Ammon's horn (tissue), 1 donor: ENCODE measurements at regions not wholly inside any gene's neighbourhood (a gene's known extent, or its start where the extent isn't known, plus 50 kb on each side); places are given as distances from the start of the nearest gene placed in this dataset.

Experiments used
- DNase-seq: peaks from one replicate; pipeline ENCODE4 v3.0.0-alpha.2; 2016; ENCODE audit warnings: low spot score

DNA sequence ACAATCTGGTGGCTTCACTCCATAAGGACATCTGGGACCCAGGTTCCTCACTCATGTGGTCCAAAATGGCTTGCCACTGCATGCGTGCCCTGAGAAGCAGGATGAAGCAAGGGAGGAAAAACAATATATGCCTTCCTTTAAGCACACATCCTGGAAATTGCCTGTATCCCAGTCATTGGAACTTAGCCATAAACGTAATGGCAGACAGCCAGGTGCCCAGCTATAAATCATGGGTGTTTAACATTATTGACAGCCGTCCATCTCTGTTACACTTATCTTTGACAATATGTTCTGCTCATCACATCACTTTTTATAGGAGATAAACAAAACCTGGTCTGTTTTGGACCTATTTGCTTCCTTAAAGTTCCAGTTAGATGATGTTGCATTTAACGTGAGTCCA is 181.0 kb downstream of the AASDH start:
- no peak for DNase-seq

DNA sequence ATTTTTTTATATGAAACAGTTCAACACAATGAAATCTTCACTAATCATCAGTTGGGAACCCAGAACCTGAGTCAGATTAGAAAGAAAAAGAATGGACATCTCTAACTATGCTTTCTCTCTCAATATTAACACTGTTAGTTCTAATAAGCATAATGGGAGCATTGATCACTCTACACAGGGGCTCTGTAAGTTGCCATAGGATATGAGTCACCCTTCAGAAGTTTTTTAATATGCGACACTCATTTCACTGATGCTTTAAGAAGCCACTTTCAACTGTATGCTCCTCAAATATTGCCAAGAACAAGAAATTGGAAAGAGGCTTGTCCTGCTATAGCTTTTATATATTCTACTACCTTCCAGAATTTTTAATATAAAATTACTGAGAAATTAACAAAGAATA is 187.0 kb downstream of the AASDH start:
- DNase-seq = no peak

DNA sequence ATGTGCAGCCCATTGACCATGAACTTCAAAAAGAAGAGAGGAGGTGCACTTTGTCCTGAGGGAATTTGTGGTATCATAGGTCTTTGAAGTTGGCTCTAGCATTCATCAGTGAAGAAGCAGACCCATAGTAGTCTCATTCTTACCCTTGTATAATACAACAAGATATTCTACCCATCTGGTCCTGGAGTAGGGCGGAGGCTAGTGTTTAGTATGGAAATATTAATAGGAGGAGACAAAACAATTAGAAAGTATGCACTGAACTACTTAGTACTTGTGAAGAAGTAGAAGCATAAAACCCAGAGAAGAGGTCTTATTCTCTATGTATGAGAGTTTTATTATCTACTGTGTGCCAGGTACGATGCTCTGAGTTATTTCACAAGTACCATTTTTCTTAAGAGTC is 189.0 kb downstream of the AASDH start:
- DNase-seq = no peak

DNA sequence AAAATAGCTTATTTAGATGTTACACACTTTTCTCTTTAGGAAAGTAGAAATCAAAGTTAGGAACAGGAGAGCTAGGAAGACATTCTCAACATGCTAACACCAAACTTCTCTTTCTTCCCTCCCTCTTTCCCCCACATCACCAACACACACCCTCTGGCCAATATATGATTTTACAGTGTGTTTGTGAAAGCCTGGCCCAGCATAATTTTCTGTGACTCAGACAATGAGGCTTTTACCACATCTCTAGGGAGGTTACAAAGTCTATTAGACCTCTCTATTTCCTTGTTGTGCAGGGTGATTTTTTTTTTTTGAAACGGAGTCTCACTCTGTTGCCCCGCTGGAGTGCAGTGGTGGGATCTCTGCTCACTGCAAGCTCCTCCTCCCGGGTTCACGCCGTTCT is 189.9 kb downstream of the AASDH start:
- no peak for DNase-seq

DNA sequence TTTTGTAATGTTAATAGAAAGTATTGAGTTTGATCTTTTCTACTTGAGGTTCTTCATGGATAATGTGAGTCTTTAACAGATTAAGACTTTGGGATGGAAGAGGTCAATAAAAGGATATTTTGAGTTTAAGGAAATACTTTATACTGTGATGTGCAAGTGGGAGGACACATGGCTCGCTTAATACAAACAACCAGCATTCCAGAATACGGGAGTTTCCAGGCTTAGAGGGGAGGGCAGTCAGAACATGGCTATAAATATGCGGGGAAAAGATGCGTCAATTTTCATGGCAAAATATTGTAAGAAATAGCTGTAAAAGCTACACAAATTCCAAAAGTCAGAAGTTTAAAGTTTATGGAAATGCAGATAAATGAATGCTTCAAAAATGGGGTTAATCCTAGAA is 192.3 kb downstream of the AASDH start:
- DNase-seq = no peak

DNA sequence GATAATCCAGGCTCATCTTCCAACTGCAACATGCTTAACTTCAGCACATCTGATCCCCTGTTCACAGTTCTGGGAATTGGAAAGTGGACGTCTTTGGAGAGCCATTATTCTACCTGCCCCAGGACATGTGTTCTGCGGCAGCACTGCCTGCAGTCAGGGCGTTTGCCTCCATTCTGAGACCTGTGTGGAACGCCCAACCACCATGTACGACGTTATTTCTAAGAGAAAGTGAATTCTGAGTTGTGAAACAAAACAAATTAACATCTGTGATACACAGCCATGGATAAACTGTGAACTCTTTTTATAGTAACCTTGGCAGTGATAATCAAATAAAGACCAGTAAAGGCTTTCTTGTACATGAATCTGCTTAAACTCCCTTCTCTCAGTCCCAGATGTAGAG is 195.8 kb downstream of the AASDH start:
- DNase-seq = no peak

DNA sequence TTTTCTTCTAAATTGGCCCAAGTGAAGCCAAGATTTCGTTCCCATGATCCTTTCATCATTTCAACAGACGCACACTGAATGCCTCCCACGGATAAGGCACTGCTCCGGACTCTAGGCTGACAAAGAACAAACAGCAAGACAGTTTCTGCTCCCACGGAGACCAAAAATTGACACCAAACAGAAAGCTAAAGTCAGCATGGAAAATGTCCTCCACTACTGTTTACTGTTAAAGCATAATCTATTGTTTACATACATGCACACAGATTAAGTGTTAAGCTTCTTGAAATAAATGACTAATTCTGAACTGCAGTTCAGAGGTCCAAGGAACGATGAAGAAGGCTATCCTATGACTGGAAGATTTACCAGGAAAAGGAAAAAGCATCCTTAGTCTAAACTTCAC is 199.6 kb downstream of the AASDH start:
- no peak for DNase-seq

DNA sequence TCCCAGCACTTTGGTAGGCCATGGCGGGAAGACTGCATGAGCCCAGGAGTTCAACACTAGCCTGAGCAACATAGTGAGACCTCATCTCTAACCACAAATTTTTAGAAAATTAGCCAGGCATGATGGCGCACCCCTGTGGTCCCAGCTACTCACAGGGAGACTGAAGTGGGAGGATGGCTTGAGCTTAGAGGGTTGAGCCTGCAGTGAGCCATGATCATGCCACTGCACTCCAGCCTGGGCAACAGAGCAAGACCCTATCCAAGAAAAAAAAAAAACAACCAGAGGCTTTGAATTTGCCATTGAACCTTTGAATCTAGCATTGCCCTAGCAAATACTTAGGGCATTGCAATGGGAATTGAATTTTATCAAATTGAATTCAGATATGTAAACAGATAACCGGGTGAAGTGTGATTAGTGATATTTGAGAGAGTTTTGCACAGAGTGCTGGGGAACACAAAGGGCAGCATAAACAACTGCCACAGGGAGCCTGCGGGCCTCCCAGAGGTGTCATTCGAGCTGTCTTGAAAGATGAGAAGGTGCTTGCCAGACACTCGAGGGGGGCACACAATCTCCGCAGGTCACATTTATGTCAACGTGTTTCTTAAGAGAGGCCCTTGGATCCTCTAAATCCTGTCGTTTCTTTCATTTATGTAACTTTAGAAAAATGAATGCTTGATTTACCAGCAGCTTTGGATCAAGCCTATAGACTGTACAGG is 200.3 kb downstream of the AASDH start:
- no peak for DNase-seq

DNA sequence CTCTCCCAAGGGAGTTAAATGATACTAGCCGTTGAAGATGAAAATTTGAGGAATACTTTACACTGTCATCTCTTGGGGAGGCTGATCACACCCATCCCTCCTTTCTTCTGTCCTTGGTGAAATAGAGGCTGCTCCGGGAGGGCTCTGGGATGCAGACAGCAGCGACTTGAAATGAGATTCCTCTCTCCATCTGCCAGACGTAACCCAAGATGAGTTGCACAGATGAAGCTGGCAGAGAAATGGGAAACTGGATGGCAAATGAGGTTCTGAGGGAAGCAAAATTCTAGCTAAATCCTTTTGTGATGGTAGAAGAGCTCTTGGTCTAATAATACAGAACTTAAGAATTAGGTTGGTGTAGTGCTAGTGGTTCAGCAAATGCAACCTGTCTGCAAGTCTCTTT is 201.4 kb downstream of the AASDH start:
- peak; percentile 13 for DNase-seq

DNA sequence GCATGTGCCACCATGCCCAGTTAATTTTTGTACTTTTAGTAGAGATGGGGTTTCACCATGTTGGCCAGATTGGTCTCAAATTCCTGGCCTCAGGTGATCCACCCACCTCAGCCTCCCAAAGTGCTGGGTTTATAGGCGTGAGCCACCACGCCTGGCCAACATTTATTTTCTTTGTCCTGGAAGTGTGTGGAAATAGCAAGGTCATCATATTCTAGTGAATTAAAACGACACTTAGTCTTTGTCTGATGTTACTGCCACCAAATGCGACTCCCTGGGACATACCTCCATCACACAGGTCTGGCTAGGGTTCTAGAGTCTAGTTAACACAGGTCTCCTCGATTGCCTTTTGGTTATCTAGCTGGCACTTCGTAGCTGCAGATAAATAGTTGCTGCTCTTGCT is 203.1 kb downstream of the AASDH start:
- no peak for DNase-seq

DNA sequence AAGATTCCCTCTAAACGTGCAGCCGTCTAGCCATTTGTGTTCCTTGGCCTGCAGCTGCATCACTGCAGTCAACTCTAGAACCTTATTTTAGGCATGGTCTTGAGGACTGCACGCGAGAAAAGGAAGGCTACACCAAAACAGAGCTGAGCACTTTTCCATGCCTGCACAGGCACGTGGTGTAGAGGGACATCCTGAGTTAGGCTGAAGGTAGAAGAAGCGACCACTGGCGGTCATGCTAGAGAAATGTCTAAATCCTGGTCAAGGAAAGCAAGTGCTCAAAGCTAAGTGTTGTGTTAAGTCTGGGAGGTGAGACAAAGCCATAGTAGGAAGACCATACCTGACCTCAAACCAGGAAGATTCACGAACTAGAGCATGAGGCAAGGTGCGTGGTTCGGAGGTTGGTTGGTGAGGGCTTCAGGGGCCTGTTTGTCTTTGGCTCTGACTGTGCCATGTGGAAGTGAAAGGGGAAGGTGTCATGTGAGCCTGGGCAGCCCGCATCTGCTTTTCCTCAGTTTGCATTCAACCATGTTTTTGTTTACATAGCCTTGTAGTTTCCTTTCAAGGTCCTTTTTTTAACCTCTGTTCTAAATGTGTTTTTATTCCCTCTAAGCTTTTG is 203.8 kb downstream of the AASDH start:
- peak; percentile 38 for DNase-seq

DNA sequence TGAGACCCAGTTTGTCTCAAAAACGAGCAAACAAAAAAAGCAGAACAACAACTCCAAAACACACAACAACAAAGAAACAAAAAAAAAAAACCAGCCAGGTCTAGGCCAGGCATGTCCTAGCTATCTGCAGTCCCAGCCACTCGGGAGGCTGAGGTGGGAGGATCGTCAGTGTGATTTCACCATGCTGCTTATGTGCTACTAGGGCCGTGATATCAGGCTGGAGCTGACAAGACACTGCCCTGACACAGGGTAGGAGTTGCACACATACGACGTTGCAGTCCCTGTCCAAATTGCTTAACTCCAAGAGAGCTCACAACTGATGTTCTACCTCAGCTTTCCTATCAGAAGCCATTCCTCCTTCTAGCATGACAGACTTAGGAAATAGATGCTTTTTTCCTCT is 204.9 kb downstream of the AASDH start:
- no peak for DNase-seq

DNA sequence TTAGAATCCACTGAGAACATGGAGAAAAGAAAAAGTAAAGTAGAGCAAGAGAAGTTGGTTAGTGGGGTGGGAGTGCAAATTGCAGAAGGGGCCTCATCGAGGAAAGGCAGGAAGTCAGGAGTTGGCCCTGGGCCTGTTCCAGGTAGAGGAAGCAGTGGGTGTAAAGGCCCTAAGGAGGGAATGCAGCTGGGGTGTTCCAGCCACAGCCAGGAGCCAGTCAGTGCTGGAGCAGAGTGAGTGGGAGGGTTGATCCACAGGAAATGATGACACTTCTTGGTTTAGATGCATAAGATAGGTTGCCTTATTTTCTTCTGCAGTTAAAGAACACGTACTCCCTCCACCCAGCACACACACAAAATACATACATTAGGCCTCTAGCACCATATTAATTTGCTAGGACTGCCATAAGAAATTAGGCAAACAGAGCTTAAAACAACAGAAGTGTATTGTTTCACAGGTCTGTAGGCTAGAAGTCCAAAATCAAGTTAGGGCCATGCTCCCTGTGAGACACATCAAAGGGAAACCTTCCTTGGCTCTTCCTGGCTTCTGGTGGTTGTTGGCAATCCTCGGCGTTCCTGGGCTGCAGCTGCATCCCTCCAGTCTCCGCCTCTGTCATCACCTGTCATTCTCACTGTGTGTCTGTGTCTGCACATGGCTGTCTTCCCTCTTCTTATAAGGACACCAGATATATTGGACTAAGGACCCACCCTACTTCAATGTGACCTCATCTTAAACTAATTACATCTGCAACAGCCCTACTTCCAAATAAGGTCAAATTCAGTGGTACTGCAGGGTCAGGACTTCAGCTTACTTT is 205.9 kb downstream of the AASDH start:
- no peak for DNase-seq

DNA sequence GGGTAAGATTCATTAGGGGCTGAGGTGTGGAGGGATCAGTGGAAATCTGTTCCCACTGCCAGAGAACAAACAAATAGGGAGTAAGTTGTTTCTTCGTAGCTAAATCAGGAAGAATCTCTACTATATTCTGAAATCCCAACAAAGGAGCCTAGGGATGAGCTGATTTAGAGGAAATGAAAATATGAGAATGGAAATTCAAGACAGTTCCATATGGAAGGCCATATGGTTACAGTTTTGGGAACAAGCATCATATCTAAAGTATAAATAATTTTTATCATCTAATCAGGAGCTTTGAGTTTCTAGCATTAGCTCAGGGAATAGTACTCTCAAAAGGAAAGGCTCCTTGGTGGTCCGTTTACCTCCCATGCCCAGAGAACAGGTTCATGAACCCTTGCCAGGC is 218.2 kb downstream of the AASDH start:
- DNase-seq = no peak

DNA sequence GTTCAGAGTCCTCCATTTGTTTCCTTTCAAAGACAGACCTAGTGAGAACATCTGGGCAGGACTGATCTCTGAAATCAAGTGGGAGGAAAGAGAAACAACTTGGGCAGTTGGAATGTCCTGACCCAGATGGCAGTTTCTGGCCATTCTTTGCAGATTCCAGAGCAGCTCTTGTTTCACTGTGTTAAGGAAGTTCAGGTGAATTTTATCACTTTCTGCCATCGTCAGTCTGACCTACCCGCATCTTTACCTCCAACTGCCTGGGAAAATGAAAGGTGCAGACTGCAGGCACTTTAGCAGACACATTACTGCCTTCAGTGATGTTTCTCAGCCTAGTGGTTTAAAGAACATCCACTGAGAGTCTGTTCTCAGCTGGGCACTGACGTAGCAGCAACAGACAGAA is 216.2 kb downstream of the CEP135 start:
- no peak for DNase-seq

DNA sequence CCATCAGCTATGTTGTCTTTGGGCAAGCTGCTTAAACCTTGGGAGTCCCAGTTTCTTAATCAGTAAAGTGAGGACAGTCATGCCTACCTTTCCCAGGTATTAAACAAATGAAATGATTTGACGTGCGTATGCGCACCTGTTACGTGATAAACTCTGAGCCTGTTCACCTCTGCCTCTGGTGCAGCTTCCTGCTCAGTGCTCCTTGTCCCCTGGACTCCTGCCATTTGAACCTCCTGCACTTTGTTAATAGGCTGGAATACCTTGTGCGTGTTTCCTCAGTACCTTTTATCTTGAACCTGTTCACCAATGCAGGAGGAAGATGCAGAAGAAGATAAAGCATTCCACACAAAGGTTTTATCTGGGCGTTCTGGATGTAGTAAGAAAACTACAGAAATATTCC is 211.9 kb downstream of the CEP135 start:
- DNase-seq = no peak

DNA sequence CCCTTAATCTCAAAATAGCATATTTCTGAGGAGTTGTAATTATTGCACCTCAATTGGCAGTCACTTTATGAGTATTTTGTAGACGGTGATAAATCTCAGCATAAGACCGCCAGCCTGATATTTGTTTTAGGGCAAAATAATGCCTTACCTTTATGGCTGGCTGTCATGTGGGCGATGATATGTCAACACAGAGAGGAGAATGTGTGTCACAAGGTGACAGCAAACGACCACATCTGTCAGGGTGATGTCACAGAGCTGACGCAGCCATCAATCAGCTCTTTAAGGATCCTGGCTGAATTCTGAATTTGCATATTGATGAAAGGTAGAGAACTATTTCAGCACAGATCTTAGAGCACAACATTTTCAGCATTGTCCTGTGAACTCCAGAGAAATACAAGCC is 209.7 kb downstream of the CEP135 start:
- DNase-seq = no peak

DNA sequence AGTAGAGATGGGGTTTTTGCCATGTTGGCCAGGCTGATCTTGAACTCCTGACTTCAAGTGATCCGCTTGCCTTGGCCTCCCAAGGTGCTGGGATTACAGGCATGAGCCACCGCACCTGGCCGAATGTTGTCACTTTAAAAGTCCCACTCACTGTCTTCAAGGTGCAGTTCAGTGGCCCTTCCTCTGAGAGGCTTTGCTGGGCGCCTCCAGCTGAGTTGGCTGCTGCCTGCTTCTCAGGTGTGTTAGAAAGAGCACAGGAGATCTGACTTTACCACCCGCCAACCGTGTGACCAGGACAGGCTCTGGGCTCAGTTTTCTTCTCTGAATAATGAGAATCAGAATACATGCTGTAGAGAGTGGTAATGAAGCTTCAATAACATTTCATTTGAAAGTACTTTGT is 207.4 kb downstream of the CEP135 start:
- DNase-seq = no peak

DNA sequence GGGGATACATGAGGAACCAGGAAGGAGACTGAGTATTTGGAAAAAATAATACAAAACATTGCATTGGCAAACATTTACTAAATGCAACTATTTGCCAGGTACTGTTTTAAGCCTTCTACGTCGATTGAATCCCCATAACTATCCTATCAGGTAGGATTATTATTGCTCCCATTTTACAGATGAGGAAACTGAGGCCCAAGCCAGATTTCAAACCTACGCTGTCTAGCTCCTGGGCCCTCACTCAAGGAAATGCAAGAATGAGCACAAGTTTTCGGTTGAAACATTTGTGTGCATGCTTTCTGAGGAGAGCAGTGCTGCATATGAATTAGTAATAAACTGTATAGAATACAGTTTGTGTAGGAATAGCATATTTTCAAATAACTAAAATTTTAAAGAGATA is 206.7 kb downstream of the CEP135 start:
- DNase-seq = no peak

DNA sequence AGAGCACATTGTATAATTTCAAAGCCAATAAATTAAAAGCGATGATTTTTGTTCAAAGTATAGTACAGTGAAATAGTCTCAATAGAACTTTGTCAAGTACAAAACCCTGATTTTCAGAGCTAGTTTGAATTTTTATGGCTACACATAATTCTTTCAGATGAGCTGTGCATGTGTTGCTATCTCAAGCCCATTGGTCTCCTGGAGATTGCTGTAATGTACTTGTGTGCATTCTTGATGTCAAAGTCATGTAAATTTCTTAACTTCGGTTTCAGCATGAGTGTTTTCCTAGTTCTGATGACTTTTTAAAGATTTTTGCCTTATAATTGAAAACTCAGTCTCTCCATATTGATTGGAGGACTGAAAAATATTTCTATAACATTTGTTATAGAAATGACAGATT is 200.8 kb downstream of the CEP135 start:
- no peak for DNase-seq

DNA sequence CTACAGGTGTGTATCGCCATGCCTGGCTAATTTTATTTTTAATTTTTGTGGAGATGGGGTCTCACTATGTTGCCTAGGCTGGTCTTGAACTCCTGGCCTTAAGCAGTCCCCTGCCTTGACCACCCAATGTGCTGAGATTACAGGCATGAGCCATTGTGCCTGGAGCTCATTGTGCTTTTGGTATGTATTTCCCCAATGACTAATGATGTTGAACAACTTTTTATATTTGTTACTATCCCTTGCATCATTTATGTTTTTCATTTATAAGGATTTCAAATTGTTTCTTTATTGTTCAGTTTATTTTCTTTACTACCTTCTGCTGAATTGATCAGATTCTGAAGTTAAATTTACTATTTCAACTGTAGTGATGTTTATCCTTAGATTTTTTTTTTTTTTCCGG is 199.7 kb downstream of the CEP135 start:
- DNase-seq = no peak

DNA sequence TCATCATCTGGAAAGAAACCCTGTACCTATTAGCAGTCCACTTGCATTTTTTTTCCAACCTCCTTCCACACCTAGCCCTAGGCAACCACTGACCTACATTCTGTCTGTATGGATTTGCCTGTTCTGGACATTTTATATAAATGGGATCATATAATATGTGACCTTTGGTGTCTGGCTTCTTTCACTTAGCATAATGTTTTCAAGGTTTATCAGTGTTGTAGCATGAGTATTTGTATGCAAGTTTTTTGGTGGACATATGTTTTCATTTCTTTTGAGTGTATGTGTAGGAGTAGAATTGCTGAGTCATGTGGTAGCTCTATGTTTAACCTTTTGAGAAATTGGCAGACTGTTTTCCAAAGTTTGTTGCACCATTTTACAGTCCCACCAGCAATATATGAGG is 198.6 kb downstream of the CEP135 start:
- DNase-seq = no peak

DNA sequence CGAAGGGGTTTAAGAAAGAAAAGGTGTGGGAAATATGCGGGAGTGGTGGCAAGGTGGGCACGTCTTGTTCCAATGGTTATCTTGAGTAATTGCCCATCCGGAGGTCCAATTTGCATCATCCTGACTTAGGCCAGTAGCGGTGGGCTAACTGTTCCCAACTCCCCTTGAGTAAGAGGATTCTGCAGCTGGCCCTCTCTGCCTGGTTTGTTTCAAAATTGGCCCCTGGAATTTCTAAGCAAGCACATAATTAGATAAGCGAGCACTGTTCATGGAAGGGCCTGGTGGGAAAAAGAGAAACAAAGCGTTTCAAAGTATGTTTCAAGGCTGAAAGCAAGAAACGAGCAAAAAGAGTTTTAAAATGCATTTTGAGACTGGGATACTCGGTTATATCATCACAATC is 198.2 kb downstream of the CEP135 start:
- DNase-seq = no peak
